ENCODE measurements at regions not wholly inside any gene's neighbourhood (a gene's known extent, or its start where the extent isn't known, plus 50 kb on each side); places are given as distances from the start of the nearest gene placed in this dataset.

GRCh38 chr15:79172032-79172481 is 81.5 kb upstream of the RASGRF1 start (continued):
- TF ChIP-seq E2F6 (IDR thresholded peaks at IDR 0.05; ENCODE audit: borderline replicate concordance in 1 of 2, extremely low read depth in 1 of 2, insufficient read depth in 1 of 2, insufficient read length in 1 of 2, low read depth in 1 of 2, low read length in 1 of 2, poor library complexity in 1 of 2, severe bottlenecking in 1 of 2) (peak in 1 of 2 experiments; percentile 46), ZNF511 (CRISPR knock-in tag; IDR thresholded peaks at IDR 0.05) (no peak), RBM22 (IDR thresholded peaks at IDR 0.05; ENCODE audit: low read depth, low read length, poor library complexity, severe bottlenecking) (no peak), DDX20 (tag; IDR thresholded peaks at IDR 0.05; ENCODE audit: low read depth) (no peak), ZNF436 (CRISPR knock-in tag; IDR thresholded peaks at IDR 0.05) (no peak), DIDO1 (tag; IDR thresholded peaks at IDR 0.05; ENCODE audit: low read depth) (no peak), PTTG1 (tag; IDR thresholded peaks at IDR 0.05; ENCODE audit: low read depth) (no peak), EHMT2 (IDR thresholded peaks at IDR 0.05) (no peak), CBFA2T2 (conservative IDR thresholded peaks at IDR 0.05) (0 out of 2 replicates have a peak, but pooled peaks have one; percentile 23), MEIS2 (IDR thresholded peaks at IDR 0.05; ENCODE audit: partially characterized antibody) (peak; percentile 23), TFAM (CRISPR knock-in tag; conservative IDR thresholded peaks at IDR 0.05) (no peak), U2AF1 (optimal IDR thresholded peaks at IDR 0.05; ENCODE audit: low read depth, low read length) (no peak), BRD4 (IDR thresholded peaks at IDR 0.05) (no peak), PYGO2 (tag; IDR thresholded peaks at IDR 0.05) (no peak), HDAC2 (IDR thresholded peaks at IDR 0.05) (no peak), KAT2B (IDR thresholded peaks at IDR 0.05; ENCODE audit: low read depth, low read length) (no peak), ZNF740 (CRISPR knock-in tag; IDR thresholded peaks at IDR 0.05) (no peak), ZNF740 (tag; IDR thresholded peaks at IDR 0.05) (no peak), USF1 (CRISPR knock-in tag; IDR thresholded peaks at IDR 0.05) (peak; percentile 82), ZNF668 (CRISPR knock-in tag; IDR thresholded peaks at IDR 0.05) (no peak), MLLT1 (IDR thresholded peaks at IDR 0.05) (no peak), ZNF707 (CRISPR knock-in tag; conservative IDR thresholded peaks at IDR 0.05) (no peak), ZNF830 (CRISPR knock-in tag; IDR thresholded peaks at IDR 0.05) (no peak), YY1 (IDR thresholded peaks at IDR 0.05; ENCODE audit: borderline replicate concordance in 1 of 3, control insufficient read depth in 1 of 3, extremely low read depth in 1 of 3, insufficient read depth in 3 of 3, insufficient read length in 1 of 3, insufficient replicate concordance in 2 of 3, low read depth in 1 of 3, low read length in 2 of 3) (no peak)
